GM19452 (cell line): ENCODE measurements at regions not wholly inside any gene's neighbourhood (a gene's known extent, or its start where the extent isn't known, plus 50 kb on each side); places are given as distances from the start of the nearest gene placed in this dataset.
"Not testable (repeated sequence)": the region's sequence is repeated elsewhere in the genome, so short reads cannot be mapped to it uniquely, and the experiment has no call there.

Experiments
- ATAC-seq: cut with Tn5 transposase; IDR thresholded peaks from one replicate; pipeline ENCODE4 v1.9.1; 2021; ENCODE audit not compliant: unreplicated experiment

DNA sequence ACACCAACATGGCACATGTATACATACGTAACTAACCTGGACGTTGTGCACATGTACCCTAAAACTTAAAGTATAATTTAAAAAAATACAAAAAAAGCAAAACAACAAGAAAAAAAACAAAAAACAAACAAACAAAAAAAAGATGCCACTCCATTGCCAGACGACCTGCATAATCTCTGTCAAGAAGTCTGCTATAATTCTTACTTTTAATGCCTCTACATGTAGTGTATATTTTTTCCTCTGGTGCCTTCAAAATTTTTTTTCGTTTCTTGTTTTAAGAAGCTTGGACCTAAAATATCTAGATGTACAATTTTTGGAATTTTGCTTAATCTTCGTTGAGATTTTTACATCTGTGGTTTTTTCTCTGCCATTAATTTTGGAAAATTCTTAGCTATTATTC, 235.6 kb upstream of the ZNF521 start:
- ATAC-seq, result no peak

DNA sequence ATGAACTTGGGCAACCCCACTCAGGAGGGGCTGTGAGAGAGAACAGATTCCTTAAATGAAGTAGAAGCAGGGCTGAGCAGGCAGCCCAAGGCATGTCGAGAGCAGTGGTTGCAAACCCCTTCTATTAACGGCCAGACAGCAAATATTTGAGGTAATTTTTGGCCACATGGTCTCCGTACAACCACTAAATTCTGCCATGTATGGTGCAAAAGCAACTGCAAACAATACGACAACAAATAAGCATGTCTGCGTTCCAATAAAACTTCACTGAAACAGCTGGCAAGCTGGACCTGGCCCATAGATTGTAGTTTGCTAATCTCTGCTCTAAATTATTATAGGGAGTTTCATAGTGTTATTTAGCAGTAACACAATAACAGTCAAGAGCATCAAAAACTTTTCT, 217.0 kb upstream of the ZNF521 start:
- no peak for ATAC-seq

DNA sequence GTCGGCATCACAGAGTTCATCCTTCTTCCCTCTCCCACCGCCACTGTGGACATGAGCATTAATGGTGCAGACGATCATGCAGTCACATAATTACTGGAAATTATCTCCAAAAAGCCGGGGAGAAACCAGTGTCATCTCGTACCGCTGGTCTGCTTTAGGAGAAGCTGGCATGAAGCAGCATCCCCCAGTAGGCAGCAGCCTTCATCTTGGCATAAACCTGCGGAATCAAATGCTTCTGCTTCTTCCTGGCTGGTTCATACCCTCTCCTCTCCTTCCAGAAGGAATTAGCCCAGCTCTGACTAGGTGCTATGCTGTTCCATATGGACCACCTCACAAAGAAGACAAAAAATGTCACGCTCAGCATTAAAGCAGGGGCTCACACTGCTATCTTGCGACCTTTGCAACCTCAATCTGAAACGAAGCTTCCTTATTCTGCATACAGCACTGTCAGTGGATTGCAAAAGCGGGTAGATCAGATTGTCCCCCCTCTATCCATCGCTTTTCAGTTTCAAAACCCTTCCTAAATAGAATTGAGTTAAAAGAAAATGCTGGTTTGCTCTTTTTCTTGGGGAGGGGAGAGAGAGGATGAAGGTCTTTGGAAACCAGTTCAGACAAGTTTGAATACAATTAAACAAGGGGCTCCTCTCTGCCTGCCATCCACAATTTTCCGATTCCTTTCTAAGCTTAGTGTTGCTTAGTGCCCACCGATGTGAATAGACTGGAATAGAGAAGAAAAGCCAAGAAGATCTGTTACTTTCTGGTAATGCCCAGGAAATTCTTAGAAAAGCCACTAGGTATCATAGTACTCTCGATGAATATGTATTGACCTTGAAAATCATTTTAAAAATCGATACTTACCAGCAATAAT, 212.1 kb upstream of the ZNF521 start:
- ATAC-seq, result no peak

GRCh38 chr18:25563346-25563745, 211.4 kb upstream of the ZNF521 start:
- ATAC-seq, result no peak

GRCh38 chr18:25561918-25562317, 210.0 kb upstream of the ZNF521 start:
- no peak for ATAC-seq

DNA sequence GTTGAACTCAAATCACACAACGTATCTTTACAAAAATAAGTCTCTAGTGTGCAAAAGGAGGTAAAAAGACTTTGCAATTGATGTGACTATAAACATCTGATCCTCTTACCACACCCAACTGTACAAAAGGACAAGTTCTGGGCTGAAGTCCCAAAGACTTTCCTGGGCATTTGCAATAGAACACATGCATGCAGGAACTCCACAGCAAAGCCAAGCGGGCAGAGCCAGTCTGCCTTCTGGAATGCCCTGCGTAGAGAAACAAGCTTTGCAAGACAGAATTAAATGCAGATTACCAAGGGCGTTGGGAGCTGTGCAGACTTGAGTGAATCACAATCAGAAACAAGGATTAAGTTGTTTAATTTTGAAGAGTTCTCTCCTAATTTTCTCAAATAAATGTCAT, 208.4 kb upstream of the ZNF521 start:
- no peak for ATAC-seq

DNA sequence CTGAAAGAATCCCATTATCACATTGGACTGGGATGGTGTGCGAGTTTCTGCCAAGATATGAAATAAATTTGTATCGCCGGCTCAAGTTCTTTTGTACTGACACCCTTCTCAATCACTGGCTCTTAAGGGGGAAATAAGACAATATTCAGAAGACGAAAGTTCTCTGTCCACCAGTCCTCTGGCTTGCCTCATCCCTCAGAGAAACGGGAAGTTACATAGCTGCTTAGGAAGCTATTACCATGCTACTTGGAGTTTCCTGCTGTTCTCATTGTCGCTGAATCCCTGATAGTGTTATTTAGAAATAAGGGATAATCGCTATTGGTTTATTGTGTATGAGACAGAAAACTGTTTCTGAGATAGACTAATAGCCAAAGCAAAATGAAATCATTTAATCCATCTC, 205.0 kb upstream of the ZNF521 start:
- no peak for ATAC-seq

- ATAC-seq, result no peak
Observed at GRCh38 chr18:25553631-25554263, 201.8 kb upstream of the ZNF521 start.

DNA sequence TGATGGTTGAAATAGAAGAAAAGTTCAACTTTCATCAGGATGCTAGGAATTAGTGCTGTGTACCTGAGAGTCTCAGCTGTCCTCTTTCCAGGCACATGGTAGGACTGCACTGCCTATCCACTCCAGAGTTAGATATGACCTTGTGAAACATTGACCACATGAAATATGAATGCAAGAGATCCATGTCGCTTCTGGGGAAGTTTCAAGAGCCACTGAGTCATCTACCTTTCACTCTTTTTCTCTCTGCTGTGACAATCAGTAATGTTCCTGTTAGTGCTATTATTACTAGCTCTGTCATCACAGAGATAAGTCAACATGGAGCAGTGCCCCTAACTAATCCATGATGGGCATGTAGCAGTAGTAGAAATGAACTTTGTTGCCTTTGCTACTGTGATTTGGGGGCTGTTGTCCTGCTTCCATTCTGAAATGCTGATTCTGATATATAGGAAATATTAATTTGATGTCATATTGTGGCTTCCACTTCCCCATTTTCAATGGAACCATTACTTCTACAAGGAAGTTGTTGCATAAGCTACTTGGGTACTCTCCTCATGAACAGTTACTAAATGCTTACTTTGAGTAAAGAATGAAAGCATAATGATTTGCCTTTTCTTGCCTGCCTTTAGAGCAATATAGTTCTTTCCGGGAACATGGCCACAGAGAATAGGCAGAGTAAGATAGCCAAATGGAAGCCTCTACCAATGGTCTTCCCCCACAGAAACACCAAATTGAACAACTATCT, 192.8 kb upstream of the ZNF521 start:
- ATAC-seq, result no peak

GRCh38 chr18:25538175-25538922, 186.4 kb upstream of the ZNF521 start:
- no peak for ATAC-seq

DNA sequence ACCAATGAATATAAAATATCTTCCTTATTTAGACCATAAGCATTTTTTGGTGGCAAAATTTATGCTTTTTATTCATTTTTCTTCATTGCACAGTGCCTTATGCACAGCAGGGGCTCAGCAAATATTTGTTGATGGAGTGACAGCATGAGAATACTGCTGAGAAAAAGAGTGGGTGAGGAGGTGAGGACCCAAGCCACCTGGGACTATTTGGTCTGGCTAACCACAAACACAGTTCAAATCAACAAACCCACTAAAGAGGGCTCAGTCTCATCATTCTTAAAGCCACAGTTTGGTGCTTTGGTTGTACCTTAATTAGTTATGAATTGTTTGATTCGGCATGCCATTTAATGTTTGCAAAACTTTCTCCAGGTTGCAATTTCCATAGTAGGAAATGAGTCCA, 183.5 kb upstream of the ZNF521 start:
- no peak for ATAC-seq

DNA sequence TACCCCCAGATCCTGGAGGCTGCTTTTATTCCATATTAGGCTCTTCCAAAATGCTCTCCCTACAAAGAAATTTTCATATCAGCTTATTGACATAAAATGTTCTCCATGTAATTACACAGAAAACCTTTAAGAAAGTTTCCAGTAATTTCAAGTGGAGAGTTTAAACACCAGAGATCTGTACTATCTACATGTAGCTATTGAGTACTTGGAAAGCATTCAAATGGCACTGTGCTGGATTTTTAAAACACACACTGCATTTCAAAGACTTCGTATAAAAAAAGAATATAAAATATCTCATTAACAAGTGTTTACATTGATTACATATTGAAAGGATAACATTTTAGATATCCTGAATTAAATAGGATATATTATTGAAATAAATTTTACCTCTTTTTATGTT, 182.4 kb upstream of the ZNF521 start:
- ATAC-seq, result no peak

GRCh38 chr18:25533218-25533617, 181.3 kb upstream of the ZNF521 start:
- no peak for ATAC-seq

GRCh38 chr18:25531207-25531606, 179.2 kb upstream of the ZNF521 start:
- ATAC-seq, result no peak

DNA sequence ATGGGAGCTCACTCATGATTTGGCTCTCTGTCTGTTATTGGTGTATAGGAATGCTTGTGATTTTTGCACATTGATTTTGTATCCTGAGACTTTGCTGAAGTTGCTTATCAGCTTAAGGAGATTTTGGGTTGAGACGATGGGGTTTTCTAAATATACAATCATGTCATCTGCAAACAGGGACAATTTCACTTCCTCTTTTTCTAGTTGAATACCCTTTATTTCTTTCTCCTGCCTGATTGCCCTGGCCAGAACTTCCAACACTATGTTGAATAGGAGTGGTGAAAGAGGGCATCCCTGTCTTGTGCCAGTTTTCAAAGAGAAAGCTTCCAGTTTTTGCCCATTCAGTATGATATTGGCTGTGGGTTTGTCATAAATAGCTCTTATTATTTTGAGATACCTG, 173.8 kb upstream of the ZNF521 start:
- not testable (repeated sequence) for ATAC-seq

DNA sequence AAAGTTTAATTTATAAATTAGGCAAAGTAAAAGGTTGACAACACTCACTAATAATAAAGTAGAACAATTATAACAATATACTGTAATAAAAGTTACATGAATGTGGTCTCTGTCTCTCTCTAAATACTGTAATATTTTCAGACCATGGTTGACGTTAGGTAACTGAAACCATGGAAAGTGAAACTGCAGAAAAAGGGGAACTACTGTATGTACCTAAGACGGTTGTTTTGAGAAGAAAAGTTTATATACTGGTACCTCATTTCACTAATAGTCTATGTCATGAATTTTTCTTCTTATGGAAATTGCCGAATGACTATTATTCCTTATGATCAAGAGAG, 166.7 kb upstream of the ZNF521 start:
- ATAC-seq, result peak; percentile 92

GRCh38 chr18:25517881-25518715, 166.1 kb upstream of the ZNF521 start:
- ATAC-seq, result peak; percentile 38

- ATAC-seq, result no peak
Observed at GRCh38 chr18:25516747-25517498, 165.0 kb upstream of the ZNF521 start.

DNA sequence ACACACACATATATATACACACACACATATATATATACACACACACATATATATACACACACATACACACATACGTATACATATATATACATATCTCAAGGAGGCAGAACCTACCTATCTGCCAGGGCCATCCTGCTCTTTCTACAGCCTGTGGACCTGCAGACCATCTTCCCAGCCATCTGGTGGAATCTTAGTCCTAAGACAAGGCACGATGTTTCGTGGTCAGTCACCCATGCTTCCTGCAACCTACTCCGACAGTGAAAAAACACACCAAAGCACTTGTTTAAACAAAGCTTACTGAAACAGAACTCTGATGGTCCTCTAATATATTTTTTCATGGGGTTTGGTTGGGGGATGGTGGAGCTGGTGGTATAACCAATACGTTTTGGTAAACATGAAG, 164.2 kb upstream of the ZNF521 start:
- ATAC-seq, result no peak

DNA sequence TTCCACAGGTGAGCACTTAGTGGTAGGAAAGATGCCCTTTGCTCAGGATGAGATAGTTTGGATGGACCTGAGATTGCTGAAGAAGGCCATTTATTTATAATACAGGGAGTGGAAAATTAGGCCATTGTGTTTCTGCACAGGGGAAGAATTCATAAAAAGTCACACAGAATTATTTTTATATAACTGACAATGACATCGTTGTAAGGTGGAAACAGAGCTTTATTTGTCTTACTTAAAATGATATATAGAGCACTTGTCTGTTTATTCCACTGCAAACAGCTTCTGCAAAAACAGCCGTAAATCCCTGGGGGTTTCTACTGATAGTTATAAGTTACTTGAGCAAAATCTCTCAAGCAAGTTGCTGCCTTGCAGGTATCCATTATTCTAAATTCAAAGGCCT, 158.1 kb upstream of the ZNF521 start:
- no peak for ATAC-seq
